NCI-H2081 treated with DMSO at 0.1 percent for 48 hours (cell line): ENCODE measurements at regions not wholly inside any gene's neighbourhood (a gene's known extent, or its start where the extent isn't known, plus 50 kb on each side); places are given as distances from the start of the nearest gene placed in this dataset.

ENCODE experiments used
- DNase-seq: peaks from one replicate; lab custom pipeline; 2025; lab: John Stamatoyannopoulos, UW

DNA sequence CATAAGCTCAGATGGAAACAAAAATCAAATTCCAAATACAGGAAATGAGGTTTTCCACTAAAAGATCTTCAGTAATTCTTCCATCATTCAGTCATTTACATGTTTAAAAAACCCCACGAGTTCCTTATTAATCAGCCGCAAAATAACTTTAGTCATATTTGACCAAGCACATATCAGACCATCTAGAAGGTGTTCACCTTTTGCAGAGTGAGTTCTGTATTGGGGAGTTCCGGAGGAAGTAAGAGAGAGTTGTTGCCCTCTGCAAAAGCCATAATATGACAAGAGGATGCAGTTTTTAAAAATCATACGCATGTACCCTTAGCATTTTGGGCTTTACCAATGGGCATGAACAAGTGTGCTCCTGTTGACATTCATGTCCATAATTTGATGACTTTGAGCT lies 61.6 kb downstream of the CCR1 start:
- no peak for DNase-seq

DNA sequence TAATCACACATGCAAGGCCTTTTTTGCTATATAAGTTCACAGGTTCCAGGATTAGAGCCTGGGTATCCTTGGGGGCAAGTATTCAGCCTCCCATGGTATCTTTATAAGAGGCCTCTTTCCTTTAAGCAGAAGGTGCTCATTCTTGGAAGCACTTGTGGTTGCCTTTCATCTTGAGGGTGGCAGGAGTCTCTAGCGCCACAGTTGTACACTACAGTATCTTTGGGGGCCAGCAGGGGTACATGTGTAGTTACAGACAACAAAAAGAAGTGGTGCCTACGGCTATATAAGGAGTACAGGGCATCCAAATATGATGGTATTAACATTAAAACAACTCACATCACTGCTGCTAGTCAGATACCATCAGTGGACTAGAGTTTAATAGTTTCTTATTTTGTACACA lies 62.1 kb downstream of the CCR1 start:
- no peak for DNase-seq

DNA sequence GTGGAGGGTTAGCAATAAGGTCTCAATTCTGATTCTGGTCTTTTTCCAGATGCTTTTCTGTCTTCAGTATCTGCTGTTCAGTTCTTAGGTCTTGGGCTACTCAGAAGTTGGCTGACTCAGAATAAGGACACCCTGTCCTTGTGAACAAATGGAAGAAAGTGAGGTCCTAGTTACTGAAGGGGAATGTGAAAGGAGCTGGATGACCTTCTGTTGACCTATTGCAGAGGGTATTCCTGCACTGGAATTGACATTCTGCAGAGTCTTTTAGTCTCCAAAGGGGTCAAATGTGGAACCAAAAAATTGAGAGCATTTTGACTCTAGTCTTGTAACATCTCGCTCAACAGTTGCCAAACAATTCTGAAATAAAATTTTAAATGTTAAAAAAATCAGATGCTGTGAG lies 63.0 kb downstream of the CCR1 start:
- no peak for DNase-seq

DNA sequence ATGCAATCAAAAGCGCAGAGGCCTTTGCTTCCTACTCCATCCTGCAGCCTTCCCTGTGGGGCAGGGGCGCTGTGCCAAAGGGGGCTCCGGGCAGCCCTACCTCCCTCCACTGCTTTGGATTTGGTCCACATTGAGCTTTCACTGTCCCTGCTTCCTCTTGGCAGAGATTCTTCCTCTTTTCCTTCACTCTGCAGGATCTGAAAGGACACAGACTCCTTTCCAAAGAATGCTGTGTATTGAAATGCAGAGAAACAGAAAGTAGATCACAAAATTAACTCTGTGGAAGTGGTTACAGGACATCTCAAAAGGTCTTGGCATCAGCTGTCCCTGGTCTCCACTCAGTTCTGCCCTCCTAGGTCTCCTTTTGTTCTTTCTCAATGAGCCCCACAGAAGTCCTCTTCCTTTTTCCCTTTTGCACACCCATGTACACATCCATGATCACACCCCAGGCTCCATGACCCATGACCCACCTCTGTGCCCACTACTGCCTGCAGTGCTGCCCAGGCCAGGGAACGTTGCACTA lies 64.1 kb downstream of the CCR1 start:
- DNase-seq = no peak

DNA sequence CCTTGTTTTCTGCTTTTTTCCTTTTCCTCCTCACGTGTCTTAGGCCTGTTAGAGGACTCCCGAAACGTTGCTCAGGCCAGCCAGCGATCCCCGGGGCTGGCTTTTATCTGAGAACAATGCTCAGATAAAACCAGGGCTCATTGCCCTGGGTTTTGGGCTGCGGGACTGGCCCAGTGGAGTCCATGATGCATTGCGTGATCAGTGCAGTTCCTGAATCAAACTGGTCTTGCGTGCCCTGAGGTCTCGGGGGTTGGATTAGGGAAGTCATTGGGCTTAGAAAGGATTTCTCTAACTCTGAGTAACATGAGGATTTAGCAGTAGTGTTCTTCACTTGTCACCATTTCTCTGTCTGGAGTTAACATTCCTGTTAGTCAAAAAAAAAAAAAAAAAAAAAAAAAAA lies 66.3 kb downstream of the CCR1 start:
- no peak for DNase-seq

DNA sequence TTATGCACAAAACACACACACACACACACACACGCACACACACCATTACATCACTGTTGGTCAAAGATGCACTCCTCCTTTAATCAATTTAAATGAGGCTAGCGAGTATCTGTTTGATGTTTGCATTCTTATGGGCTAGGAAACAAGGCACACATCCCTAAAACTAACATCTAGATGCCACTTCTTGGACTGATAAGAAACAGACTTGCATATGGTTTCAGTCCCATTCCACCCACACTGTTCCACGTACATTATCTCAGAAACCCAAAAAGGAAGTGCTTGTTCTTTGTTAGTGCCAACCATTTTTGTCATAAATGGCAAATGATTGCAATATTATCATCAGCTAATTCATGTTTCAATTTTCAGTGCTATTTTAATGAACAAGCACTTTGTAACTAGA lies 69.5 kb downstream of the CCR1 start:
- no peak for DNase-seq

DNA sequence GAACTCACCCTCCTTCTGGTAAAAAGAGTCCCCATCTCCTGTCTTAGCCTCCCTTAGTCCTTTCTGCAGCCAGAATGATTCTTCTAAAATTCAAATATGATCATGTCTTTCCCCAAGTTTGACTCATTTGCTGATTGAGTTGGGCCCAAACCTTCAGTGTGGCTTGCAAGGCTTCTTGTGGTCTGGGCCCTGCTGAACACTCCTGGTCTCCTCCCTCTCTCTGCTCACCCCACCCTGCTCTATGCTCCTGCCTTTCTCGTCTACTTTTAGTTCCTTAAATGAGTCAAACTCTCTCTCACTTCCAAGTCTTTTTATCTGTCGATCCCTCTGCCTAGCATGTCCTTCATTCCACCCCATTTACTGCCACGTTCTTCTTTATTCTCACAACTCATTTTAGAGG lies 72.6 kb downstream of the CCR1 start:
- no peak for DNase-seq

DNA sequence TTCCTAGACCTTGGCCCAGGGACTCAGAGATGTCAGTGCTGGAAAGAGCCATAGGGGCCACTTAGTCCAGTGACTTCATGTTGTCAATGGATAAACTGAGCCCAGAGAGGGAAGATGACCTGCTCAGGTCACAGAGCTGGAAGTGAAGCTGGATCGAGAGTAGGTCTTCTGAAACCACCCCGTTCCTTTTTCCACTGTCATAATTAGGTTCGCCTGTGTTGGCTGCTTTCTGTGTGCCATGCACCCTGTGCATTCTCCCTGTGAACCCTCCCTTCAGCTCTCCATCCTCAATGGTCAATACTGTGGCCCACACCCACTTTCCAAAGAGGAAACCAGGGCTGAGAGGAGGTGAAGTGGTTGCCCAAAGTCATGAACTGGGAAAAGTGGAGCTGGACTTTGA lies 74.8 kb downstream of the CCR1 start:
- DNase-seq = no peak

DNA sequence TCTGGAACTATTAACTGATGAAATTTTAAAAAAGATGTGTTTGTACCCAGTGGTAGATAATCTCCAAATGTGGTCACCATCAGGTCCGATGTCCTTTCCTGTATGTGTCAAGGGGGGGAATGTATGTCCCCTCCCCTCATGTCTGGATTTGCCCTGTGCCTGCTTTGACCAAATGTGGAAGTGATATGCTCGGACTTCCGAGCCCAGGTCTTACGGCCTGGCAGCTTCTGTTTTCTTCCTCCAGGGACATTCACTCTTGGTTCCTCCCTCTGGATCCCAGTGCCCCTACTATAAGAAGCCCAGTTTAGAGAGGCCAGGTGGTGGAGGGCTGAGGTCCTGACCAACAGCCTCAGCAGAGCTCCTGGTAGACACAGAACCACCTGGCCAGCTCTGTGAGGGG lies 75.5 kb downstream of the CCR1 start:
- DNase-seq = no peak

DNA sequence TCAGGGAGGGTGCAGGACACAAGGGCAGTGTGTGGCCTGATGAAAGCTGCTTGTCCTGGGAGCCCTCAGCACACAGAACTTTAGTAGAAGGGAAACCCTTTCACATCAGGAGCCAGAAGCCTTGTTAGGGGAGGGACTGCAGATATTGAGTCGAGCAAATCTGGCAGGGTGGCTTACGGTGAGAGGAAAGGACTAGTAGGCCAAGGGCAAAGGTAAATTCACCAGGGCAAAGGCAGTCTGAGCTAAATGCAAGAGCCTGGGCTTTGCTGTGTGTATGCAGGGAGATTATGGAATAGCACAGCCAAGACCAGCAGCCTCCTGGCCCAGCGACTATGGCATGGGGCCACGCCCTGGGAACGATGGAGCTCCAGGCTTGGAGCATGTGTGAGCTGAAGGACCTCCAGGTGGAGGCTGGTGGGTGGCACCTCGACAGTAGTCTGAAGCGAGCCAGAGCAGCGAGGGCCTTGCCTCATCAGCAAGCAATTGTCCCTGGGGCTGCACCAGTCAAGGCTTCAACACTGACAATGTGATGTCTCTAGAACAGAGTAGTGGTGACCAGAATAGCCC lies 76.1 kb downstream of the CCR1 start:
- DNase-seq = no peak

DNA sequence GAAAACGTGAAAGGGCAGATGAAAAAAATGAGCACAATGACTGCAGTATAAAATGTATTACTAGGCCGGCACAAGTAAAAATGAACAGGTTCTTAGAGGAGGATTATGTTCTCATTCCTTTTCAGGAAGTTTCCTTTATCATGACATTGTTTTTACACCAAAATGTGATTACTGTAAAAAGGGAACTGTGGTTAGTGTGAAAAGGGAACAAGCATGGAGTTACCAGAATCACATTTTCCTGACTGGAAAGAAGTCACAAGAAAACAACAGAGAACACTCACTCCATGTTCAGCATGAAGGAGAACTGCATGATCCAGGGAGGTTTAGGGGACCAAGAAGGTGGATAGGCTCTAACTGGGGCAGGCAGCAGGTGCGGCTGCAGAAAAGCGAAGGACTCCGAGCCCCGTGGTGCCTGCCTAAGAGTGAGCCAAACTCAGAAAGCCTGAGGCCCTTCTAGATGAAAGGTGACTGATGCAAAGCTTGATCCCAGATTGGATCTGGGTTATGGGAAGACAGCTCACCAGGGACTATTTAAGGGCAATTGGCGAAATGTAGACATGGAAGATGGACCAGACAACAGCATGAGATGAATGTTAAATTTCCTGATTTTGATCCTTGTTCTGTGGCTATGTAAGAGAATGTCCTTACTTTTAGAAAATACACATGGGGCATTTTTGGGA lies 77.3 kb downstream of the CCR1 start:
- DNase-seq = no peak

DNA sequence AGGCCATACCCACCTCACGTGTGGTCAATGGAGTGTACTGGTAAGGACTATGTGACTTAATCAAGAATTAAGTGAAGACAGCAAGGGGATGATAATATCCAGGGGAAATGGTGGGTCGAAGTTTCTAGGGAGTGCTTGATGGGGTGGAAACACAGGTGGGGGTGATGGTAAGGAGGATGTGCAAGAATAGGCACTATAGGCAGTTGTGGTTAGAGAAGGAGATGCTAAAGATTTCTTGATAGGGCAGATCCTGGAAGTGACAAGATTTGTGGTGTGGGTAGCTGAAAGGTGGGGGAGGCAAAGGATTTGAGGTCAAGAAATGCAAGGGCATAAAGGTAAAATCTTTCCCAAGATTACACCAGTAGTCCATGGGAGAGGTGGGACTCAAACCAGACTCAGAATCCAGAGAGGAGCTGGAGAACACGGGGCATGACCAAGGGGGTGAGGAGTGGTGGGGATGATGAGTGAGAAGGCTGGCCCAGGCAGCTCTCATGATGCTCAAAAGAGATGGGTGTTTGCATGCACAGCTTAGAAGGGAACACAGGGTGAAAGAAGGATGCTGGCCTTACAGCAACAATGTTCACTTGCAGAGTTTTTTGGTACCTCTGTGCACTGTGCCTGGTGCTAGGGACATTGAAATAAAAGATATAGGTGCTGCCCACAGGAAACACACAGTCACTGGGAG lies 78.4 kb downstream of the CCR1 start:
- DNase-seq = no peak

DNA sequence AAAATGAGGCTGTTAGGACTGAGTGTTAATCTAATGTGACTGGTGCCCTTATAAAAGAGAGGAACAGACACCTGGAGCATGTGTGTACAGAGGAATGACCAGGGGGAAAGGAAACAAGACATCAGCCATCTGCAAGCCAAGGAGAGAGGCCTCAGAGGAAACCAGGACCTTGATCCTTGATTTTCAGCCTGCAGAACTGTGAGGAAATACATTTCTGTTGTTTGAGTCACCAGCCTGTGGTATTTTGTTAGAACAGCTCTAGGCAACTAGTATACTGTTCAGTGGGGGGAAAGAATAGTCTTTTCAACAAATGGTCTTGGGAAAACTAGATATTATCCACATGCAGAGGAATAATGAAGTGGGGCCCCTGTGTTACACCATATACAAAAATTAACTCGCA lies 80.6 kb downstream of the CCR1 start:
- no peak for DNase-seq

DNA sequence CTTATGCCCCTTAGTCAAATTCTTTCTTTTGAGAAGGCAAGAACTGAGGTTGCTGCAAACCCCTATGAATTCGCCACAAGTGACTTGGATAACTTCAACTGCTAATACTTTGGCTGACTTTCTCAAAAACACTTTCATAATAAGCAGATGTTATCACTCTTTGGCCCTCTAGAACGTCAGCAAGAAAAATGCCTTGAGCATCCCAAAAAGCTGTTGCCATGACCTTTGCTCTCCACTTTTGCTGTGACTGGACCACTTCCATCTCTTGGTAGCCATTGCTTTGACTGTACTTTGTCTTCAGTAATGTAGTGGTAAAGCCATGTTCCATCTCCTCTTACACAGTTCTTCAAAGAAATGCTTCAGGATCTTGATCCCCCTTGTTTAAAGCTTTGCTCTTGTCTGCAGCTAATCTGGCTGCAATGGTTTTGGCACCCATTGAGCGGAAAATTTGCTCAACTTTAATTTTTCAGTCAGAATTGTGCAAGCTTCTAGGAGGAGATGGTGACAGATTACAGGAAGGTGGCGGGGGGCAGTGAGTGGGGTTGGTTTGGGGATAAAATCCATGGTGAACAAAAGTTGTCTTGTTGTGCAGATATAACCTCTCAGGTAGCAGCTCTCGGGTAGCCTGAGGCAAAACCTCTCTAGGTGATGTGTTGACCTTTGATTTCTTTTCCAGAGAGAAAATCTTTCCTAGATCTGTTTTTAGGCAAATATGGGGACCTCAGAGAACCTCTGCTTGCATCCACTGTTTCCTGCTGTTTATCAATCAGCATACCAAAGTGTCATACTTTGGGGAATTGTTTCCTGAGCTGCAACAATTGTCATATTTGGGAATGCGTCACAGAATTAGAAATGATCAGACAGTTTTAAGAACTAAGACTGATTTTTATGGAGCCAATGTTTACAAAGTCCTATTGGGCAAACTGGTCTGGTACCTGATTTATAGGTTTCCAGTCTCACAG lies 83.6 kb downstream of the CCR1 start:
- no peak for DNase-seq

DNA sequence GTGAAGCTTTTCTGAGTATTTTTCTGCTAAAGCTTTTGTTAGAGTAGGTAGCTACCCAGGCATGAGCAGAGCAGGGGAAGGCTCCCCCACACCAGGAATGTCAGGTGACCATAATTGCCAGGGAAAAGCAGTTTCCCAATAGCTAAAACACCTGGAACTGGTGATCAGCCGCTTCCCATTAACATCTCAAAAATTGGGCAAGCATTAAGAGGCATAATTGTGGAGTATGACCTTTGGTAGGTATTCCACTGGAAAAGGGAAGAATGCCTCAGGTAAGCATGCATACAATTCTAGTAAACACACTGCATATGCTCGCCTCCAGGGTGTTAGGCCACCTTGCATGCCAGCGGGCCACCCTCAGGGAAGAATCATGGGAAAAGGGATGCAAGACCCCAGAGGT lies 84.5 kb downstream of the CCR1 start:
- no peak for DNase-seq

DNA sequence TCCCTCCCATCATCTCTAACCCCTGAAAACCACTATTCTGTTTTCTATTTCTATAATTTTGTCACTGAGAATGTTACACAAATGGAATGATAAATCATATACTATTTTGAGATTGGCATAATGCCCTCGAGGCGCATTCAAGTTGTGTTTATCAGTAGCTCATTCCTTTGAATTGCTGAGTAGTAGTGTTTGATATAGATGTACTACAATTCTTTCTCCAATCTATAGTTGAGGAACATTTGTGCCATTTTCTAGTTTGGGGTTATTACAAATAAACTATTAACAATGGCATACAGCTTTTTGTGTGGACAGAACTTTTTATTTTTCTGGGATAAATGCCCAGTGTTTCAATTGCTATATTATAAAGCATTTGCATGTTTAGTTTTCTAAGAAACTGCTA lies 86.0 kb downstream of the CCR1 start:
- no peak for DNase-seq

DNA sequence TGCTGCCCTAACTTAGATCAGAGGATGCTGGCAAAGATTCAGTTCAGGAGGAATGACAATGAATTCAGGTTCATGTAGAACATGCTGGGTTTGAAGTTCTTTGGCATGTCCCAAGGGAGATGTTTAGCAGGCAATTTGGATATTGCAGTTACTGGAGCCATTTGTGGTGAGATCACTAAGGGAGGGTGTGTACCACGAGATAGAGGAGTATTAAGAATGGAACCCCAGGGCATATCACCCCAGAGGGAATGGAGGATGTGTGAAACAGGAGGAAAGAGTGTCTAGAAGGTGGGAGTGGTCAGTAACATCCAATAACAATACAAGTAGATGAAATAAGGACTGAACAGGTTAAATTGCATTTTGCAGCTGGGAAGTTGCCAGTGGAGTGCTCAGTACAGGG lies 87.1 kb downstream of the CCR1 start:
- no peak for DNase-seq

DNA sequence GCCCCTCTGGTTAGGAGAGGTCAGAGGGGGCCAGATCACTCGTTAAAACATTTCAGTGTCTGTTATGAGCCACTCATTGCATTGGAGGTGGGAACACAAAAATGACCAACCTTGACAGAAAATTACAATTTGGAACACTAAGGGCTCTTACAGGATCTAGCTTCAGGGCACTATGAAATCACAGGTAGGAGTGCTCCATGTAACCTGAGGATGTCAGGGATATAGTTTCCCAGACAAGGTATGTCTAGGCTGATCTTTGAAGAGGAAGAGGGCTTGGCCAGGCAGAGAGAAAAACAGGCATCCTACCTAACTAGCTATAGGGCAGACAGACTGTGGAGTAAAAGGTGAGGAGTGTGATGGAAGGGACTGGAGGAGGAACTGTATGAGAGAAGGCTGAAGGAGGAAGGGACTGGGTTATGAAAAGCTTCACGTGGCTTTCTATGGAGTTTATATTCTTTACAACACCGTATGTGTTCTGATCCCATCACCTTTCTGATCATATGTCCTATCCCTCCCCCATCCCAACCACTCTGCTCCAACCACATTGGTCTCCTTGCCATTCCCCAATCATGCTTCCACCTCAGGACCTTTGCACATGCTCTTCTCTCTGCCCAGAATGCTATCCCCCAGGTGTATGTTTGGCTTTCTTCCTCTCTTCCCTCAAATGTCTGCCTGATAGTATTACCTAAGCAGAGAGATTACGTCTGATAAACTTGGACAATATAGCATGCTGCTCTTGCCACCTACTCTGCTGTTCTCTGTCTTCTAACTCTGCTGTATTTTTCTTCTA lies 88.2 kb downstream of the CCR1 start:
- no peak for DNase-seq

DNA sequence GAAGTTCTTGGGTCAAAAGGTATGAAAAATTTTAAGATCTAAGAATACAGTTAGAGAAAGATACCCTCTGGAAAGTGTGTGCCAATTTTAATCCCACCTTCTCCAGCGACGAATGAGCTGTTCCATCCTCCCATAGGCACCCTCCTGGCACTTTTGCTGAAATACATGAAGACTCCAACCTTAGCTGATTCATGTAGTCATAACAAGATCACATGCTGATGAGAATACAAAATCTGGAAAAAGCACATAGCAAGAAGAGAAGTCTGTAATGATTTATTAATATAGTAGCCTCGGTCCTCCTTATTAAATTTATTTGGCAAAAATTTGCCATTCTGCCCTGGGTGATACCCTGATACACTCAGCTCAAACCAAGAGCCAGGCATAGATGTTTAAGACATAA lies 88.9 kb downstream of the CCR1 start:
- no peak for DNase-seq

DNA sequence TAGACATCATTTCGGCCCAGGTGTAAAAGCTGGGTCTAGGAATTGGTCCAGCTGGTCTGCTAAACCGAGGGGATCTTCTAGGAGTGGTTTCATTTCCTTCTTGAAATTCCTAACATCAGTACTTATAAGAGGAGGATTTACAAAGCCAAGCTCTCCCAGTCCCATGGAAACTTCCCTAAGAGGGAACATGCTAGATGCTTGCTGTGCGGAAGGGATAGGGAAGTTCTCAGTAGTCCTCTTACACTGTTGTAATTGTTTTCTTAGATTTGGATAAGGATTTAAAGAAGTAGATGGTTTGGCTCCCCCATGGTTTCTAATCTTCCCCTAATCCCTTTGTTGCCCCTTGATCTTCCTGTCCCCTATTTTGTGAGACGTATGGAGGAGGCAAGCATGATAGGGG lies 89.7 kb upstream of the XCR1 start:
- DNase-seq = no peak

DNA sequence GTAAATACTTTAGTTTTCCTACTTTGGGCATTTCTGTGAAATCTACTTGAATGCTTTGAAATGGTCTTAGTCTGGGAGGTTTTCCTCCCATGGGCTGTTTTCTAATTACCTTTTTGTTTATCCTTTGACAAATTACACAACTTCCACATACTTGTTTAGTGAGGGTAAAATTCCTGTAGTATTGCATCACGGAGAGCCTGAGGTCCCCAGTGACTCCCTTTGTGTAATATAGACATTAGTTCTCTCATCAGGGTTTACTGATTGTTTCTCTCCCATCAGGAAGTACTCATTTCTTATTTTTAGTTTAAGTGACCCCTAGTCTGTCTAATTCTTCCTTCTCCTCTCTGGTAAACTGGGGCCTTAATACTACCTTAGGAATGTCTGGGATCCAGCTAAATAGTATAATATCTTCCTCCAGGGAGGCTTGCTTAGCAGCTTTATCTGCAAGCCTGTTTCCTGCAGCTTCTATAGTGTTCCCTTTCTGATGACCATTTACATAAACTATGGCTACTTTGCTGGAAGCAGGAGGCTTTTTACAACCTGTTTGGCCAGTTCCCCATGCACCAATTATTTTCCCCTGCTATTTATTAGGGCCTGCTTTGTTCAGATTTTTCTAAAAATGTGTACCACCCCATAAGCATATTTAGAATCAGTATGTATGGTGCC lies 87.2 kb upstream of the XCR1 start:
- DNase-seq = no peak
